ENCODE measurements at regions not wholly inside any gene's neighbourhood (a gene's known extent, or its start where the extent isn't known, plus 50 kb on each side); places are given as distances from the start of the nearest gene placed in this dataset.

DNA sequence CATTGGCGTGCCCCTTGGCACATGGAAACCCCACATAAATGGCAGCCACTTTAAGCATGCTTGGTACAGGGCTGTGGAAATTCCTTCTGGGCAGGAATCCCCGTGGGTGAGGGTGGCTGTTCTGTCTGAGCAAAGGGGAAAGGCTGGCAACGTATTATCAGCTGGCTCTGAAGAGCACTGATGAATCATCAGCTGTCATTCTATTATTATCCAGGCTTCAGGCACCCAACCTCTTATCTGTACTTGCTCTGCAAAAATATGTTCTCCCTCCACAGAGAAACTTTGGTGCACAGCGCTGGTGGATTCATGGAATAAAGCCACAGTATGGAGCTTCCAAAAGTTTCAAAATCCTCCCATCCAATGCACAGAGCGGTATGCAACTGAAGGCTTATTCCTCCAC is 167.1 kb downstream of the TBX5 start:
- in situ Hi-C loops (cut with MboI) = no loop called here
- 0% methylated on average over 5 of the region's 5 CpGs for WGBS (ENCODE audit: insufficient coverage, low coverage, missing lambda C conversion rate)
- Histone ChIP-seq H3K4me3 (no peak overlapping the region), H3K27ac (ENCODE audit: extremely low read depth, low read depth, low read length) (no peak overlapping the region), H2AFZ (ENCODE audit: low read depth, low read length) (no peak overlapping the region), H3K4me1 (replicated peaks in 1 of 2; ENCODE audit: control insufficient read depth in 2 of 2, insufficient read depth in 2 of 2, low read length in 2 of 2) (peaks cover 0 to 4% of the 10 kb centered on the region in 2 experiments; a peak in 1 of 5 replicates), H3K27me3 (ENCODE audit: control insufficient read depth in 2 of 2, insufficient read depth in 2 of 2, low read length in 2 of 2) (no peaks in the 10 kb centered on the region), H3K36me3 (ENCODE audit: control insufficient read depth, insufficient read depth, low read length) (no peaks in the 10 kb centered on the region), H4K20me1 (replicated peaks; ENCODE audit: control insufficient read depth, insufficient read depth, low read length) (no peaks in the 10 kb centered on the region; the same call in 1 of the 2 replicates), H3K9ac (ENCODE audit: insufficient read depth in 1 of 2, low read depth in 2 of 2, low read length in 2 of 2) (no peak overlapping the region), H3K4me2 (ENCODE audit: insufficient read depth, low read length) (no peak overlapping the region), H3K9me3 (replicated peaks; ENCODE audit: control insufficient read depth, insufficient read depth, low read depth, low read length) (no peaks in the 10 kb centered on the region), H3K9me1 (ENCODE audit: control insufficient read depth, insufficient read depth, low read length) (no peaks in the 10 kb centered on the region), H3K79me2 (ENCODE audit: control insufficient read depth, insufficient read depth, low read length) (no peaks in the 10 kb centered on the region)
- BruUV-seq (replicated peaks) = no TSS peak
- ChIA-PET CTCF (ENCODE audit: low intra/inter-chr PET ratio) (no interaction called here), POLR2A (no interaction called here)
- intact Hi-C loops (cut with micrococcal nuclease) = no loop called here
- DNase-seq (ENCODE audit: extremely low read depth in 1 of 4, low spot score in 3 of 4) = peak in 1 of 4 experiments; percentile 4
- no peak for ATAC-seq
- no peak for FAIRE-seq
- TF ChIP-seq, protein P1, sequence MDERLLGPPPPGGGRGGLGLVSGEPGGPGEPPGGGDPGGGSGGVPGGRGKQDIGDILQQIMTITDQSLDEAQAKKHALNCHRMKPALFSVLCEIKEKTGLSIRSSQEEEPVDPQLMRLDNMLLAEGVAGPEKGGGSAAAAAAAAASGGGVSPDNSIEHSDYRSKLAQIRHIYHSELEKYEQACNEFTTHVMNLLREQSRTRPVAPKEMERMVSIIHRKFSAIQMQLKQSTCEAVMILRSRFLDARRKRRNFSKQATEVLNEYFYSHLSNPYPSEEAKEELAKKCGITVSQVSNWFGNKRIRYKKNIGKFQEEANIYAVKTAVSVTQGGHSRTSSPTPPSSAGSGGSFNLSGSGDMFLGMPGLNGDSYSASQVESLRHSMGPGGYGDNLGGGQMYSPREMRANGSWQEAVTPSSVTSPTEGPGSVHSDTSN (CRISPR knock-in tag; IDR thresholded peaks at IDR 0.05; ENCODE audit: low read depth) = no peak
- TF ChIP-seq, protein P1 (tag; conservative IDR thresholded peaks at IDR 0.05; ENCODE audit: low read depth) = 0 out of 2 replicates have a peak, but pooled peaks have one; percentile 24
- TF ChIP-seq, protein P2, sequence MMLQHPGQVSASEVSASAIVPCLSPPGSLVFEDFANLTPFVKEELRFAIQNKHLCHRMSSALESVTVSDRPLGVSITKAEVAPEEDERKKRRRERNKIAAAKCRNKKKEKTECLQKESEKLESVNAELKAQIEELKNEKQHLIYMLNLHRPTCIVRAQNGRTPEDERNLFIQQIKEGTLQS (IDR thresholded peaks at IDR 0.05) = 0 out of 2 replicates have a peak, but pooled peaks have one; percentile 14
- TF ChIP-seq, protein P2 (CRISPR knock-in tag; conservative IDR thresholded peaks at IDR 0.05) = no peak
- TF ChIP-seq JUND (IDR thresholded peaks at IDR 0.05; ENCODE audit: borderline replicate concordance, low read depth, low read length) (peak; percentile 61; the same call in 1 of the 2 replicates), JUND (tag; IDR thresholded peaks at IDR 0.05; ENCODE audit: borderline replicate concordance, low read depth, low read length) (peak; percentile 57; the same call in 1 of the 3 replicates), FOSL1 (tag; conservative IDR thresholded peaks at IDR 0.05) (peak; percentile 79), ZEB2 (IDR thresholded peaks at IDR 0.05) (no peak)
